ENCODE measurements at regions not wholly inside any gene's neighbourhood (a gene's known extent, or its start where the extent isn't known, plus 50 kb on each side); places are given as distances from the start of the nearest gene placed in this dataset.
"Not testable (repeated sequence)": the region's sequence is repeated elsewhere in the genome, so short reads cannot be mapped to it uniquely, and the experiment has no call there.

GRCh38 chr1:149279512-149279911 lies 176.2 kb upstream of the NBPF9 start:
- DNase-seq, result not testable (repeated sequence)

GRCh38 chr1:149284773-149285172 lies 181.4 kb upstream of the NBPF9 start:
- not testable (repeated sequence) for DNase-seq

- not testable (repeated sequence) for DNase-seq
Observed at GRCh38 chr1:149285205-149285604, 181.9 kb upstream of the NBPF9 start.

GRCh38 chr1:149285638-149286037 lies 182.3 kb upstream of the NBPF9 start:
- not testable (repeated sequence) for DNase-seq

GRCh38 chr1:149288580-149288979 lies 185.2 kb upstream of the NBPF9 start:
- DNase-seq, result not testable (repeated sequence)

GRCh38 chr1:149300478-149301218 lies 174.2 kb upstream of the NBPF19 start:
- not testable (repeated sequence) for DNase-seq

- DNase-seq, result not testable (repeated sequence)
Observed at GRCh38 chr1:149301282-149301681, 173.6 kb upstream of the NBPF19 start.

- not testable (repeated sequence) for DNase-seq
Observed at GRCh38 chr1:149304796-149305195, 170.0 kb upstream of the NBPF19 start.

- not testable (repeated sequence) for DNase-seq
Observed at GRCh38 chr1:149307640-149308039, 167.2 kb upstream of the NBPF19 start.

- DNase-seq, result not testable (repeated sequence)
Observed at GRCh38 chr1:149314921-149315320, 159.9 kb upstream of the NBPF19 start.

- DNase-seq, result not testable (repeated sequence)
Observed at GRCh38 chr1:149320971-149321731, 153.7 kb upstream of the NBPF19 start.

GRCh38 chr1:149321732-149322016 lies 153.2 kb upstream of the NBPF19 start:
- not testable (repeated sequence) for DNase-seq

- DNase-seq, result not testable (repeated sequence)
Observed at GRCh38 chr1:149330081-149330335, 144.8 kb upstream of the NBPF19 start.

- not testable (repeated sequence) for DNase-seq
Observed at GRCh38 chr1:149336082-149336481, 138.8 kb upstream of the NBPF19 start.

GRCh38 chr1:149338221-149338691 lies 136.6 kb upstream of the NBPF19 start:
- DNase-seq, result not testable (repeated sequence)

GRCh38 chr1:149338698-149339097 lies 136.1 kb upstream of the NBPF19 start:
- DNase-seq, result not testable (repeated sequence)

GRCh38 chr1:149349448-149349847 lies 125.4 kb upstream of the NBPF19 start:
- not testable (repeated sequence) for DNase-seq

- DNase-seq, result not testable (repeated sequence)
Observed at GRCh38 chr1:149352205-149352604, 122.6 kb upstream of the NBPF19 start.

GRCh38 chr1:149354579-149354978 lies 120.3 kb upstream of the NBPF19 start:
- DNase-seq, result not testable (repeated sequence)

- DNase-seq, result not testable (repeated sequence)
Observed at GRCh38 chr1:149355748-149356147, 119.1 kb upstream of the NBPF19 start.

- DNase-seq, result not testable (repeated sequence)
Observed at GRCh38 chr1:149356152-149356551, 118.7 kb upstream of the NBPF19 start.

- not testable (repeated sequence) for DNase-seq
Observed at GRCh38 chr1:149360351-149360750, 114.5 kb upstream of the NBPF19 start.

- DNase-seq, result not testable (repeated sequence)
Observed at GRCh38 chr1:149361310-149361709, 113.5 kb upstream of the NBPF19 start.

All from fibroblast of skin of right quadriceps (primary cell).